HG02642 (cell line): ENCODE measurements at regions not wholly inside any gene's neighbourhood (a gene's known extent, or its start where the extent isn't known, plus 50 kb on each side); places are given as distances from the start of the nearest gene placed in this dataset.

Experiments used
- ATAC-seq: cut with Tn5 transposase; IDR thresholded peaks from one replicate; pipeline ENCODE4 v1.9.1; 2021; ENCODE audit warnings: mild to moderate bottlenecking; ENCODE audit not compliant: unreplicated experiment, poor library complexity

- ATAC-seq, result no peak
Measured at GRCh38 chr1:219993554-219994433, 52.5 kb downstream of the EPRS1 start.

GRCh38 chr1:219991919-219992318, 54.4 kb downstream of the EPRS1 start:
- ATAC-seq, result no peak

GRCh38 chr1:219991511-219991810, 54.8 kb downstream of the EPRS1 start:
- no peak for ATAC-seq

GRCh38 chr1:219990782-219991510, 55.4 kb downstream of the EPRS1 start:
- no peak for ATAC-seq

- ATAC-seq, result no peak
Measured at GRCh38 chr1:219989766-219990165, 56.5 kb downstream of the EPRS1 start.

- no peak for ATAC-seq
Measured at GRCh38 chr1:219988818-219989217, 57.5 kb downstream of the EPRS1 start.

- peak; percentile 79 for ATAC-seq
Measured at GRCh38 chr1:219988387-219988786, 57.9 kb downstream of the EPRS1 start.

- no peak for ATAC-seq
Measured at GRCh38 chr1:219987325-219987724, 59.0 kb upstream of the SLC30A10 start.

GRCh38 chr1:219985169-219985568, 56.8 kb upstream of the SLC30A10 start:
- no peak for ATAC-seq
